8988T (cell line): ENCODE measurements at regions not wholly inside any gene's neighbourhood (a gene's known extent, or its start where the extent isn't known, plus 50 kb on each side); places are given as distances from the start of the nearest gene placed in this dataset.

Experiments used
- DNase-seq: peaks from one replicate; pipeline ENCODE4 v3.0.0; 2011

DNA sequence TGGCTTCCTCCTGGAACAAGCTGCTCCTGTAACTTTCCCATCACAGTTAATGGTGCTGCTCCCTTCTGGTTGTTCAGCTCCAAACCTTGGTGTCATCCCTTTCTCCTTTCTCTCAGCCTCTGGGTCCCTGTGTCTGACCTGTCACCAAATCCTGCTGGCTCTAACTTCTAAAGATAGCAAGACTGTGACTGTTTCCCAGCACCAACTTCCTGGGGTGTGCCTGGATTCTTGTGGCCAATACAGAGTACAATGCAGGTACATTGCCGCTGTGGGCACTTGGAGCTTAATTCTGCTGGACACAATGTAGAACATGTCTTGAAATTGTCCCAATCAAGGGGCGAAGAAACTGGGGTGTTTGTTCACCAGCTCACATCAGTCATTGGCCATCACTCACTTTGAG, 156.7 kb upstream of the CSF3R start:
- DNase-seq = no peak

DNA sequence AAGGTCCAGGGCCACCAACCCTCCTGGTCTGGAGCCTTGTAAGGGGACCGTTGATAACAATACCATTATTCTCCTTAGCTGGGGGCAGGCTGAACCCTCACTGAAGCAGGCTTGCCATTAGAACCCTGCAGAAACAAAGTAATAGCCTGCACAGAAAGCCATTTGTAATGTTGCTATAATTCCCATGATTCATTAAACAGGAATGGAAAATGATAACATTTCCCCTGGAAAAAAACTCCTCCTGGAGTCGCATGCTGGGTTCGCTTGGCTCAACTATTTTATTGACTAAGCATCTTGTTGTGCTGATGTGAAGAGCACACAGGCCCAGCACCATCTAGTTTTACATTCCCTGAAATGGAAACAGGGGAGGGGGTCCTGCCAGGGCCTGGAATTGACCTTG, 155.6 kb upstream of the CSF3R start:
- DNase-seq = no peak

DNA sequence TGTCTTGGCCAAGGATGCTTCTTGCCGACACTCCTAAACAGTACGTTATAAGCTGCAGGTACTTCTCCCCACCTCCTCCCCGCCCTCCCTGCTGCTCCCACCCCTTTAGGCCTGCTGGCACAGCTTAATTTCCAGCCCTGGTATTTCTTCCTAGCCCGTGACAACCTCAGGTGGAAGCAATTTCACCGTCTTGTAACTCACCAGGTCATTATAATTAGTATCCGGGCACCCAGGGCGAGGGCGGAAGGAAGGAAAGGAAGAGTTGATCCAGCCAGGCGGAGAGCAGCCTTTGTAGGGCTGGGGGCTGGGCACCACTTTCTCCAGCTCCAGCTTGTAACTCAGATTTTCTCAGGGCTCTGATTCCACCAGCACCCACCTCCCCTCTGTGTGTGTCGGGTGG, 153.5 kb upstream of the CSF3R start:
- no peak for DNase-seq

DNA sequence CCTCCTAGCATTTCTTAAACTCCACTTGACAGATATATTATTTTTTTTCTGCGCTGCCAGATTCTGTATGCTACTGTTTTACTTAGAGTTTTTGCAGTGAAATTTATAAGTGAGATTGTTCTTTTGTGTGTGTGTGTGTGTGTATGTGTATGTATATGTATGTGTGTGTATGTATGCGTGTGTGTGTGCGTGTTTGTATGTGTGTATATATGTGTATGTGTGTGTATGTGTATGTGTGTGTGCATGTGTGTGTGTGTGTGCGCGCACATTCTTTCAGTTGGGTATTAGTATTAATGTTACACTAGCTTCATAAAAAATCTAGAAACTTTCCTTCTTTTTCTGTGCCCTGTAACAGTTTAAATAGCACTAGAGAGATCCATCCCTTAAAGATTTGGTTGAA, 152.6 kb upstream of the CSF3R start:
- DNase-seq = no peak

DNA sequence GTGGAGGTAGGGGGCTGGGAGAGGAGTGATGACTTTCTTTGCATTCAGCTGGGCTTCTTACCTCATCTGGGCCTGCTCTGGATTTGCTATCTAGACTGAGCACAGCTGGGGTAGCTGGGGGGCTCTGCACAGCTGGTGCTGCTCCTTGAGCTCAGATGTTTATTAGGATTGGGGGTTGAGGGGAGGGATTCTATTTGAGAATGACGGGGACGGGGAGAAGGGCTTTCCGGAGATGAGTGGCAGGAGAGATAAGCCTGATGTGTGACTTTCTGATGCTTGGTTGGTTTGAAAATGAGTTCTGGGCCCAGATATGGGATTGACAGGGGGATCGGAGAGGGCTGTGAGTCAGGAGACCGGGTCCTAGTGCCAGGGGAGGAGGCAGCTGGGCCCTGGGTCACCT, 146.1 kb upstream of the CSF3R start:
- no peak for DNase-seq

DNA sequence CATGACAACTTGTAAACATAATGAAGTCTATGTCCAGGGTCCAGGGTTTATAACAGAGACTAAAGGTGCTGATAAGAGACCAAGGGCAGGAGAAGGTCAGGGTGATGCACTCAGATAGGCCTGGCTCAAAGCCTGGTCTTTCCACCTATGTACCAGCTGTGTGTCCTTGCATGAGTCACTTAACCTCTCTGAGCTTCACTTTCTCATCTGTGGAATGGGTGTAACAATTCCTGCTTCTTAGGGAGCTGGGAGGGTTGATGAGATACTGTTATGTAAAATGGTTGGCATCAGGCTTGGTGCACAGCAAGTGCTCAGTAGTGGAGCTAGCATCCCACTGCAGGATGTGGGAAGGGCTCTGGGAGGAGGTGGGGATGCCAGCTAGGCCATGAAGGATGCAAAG, 143.7 kb upstream of the CSF3R start:
- DNase-seq = no peak

DNA sequence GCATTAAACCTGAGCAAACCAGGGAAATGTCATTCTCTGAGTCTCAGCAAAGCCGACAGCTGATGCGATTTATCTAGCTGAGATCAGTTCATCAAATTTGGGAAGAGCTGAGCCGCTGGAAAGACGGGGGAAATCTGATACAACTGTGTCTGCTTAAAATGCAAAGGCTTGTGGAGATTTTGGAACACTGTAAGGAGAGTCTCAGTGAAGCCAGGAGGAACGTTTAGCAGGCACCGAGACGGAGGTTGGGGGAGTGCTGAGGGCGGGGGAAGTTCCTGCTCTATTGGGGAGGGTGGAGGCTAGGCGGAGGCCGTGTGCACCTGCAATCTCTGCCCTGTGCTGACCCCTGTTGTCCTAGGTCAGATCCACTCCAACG, 143.2 kb upstream of the CSF3R start:
- DNase-seq = no peak

DNA sequence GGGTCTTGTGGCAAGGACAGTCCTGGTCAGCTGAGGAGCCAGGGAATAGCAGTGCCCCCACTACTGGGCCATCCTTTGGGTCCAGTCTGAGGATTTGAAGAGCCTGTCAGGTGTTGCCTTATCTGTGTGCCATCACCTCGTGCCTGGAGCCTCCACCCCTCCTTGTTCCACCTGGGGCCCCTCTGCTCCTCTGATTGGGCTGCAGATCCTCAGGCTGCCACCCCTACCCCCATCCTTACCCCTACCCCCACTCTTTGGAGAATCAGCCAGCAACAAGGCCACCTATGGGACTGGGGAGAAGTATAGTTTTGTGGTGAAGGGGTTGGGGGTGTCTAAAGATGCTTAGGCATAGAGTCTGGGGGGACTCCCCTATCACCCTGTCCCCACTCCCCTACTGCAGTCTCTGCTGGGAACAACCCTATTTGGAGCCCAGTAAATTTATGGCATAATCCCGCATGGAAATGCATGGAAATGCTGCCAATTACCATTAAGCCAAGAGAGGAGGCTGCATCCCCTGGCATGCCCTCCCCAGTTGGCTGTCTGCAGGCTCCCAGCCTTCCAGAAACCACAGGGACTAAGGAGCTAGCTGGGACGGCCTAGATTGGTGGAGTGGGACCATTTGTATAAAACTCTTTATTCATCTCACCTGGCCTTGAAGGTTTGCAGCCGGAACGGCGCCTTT, 142.7 kb upstream of the CSF3R start:
- no peak for DNase-seq

DNA sequence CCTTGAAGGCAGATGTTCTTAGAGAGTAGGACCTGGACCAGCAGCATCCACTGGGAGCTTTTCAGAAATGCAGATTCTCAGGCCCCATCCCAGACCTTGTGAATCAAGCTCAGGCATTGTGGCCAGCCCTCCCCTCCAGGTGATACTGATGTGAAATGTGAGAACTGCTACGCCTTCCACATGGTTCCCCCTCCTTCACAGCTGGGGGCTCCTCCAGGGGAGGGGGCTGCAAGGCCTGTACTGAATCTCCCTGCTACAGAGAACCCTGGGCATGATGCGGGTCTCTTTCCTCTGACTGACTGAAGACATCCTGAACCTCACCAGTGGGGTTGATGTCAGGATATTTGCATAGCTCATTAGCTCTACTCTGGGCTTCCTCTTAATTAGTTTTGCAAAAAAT, 141.8 kb upstream of the CSF3R start:
- DNase-seq = no peak

DNA sequence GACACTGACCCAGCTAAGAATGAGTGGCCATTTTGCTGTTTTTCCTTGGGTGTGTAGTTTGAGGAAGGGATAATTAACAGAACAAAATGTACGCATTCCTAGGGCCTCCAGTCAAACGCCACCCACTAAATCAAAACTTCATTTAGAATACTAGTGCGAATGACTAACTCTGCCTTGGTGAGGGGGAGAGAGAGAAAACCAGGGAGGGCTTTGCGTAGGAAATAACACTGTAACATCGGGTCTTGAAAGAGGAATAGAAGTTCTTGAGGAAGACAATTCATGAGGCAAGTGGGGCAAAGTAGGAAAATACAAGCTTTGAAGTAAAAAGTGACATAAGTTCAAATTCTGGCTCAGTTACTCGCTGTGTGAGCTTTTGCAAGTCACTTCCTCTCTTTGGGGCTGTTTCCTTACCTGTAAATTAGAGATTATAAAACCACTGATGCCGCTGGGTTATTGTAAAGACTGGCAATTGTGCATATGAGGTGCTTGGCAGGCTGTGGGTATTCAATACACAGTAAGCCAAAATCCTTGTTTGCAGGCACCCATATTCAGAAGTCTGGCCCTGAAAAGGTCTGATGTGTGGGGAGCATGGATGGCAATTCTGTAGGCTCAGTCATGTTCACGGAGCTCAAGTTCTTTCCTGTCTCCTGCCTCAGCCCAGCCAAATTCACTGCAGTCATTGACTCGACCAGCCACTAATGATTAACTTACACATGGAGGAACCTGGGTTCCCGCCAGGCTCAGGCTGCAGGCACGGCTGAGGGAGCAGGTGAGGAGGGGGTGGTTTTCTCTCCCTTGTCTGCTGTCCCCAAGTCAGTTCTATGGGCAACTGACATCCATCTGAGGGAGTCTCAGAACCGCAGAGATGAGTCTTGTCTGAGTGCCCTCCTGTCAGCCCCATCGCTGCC, 140.3 kb upstream of the CSF3R start:
- DNase-seq = no peak

DNA sequence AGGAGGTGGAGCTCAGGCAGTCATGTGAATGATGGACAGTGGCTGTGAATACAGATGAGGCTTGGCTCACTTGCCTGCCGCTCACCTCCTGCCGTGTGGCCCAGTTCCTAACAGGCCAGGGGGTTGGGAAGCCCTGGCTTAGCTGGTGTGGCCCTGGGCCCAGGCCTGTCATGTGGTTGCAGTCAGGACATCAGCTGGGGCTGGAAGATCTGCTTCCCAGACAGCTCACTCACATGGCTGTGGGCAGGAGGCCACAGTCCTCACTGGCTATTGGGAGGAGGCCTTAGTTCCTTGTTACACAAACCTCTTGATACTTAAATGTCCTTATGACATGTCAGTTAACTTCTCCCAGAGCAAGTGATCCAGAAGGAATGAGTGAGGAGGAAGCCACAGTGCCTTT, 138.8 kb upstream of the CSF3R start:
- no peak for DNase-seq

DNA sequence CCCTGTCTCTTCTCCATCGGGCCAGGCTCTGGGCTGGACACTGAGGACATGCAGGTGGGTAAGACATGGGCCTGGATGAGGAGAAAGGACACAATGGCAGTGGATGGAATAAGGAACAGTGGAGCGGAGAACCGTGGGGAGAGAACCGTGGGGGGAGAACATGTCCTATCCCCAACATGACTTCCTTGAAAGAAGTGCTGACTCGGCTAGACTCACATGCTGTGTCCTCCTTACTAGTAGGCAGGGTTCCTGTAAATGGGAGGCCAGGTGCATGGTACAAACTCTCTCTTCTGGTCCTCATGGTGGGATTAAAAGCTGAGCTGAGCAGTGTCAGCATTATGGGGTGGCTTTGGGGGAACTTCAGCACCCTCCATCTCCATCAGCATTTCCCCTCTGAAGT, 137.4 kb upstream of the CSF3R start:
- no peak for DNase-seq

DNA sequence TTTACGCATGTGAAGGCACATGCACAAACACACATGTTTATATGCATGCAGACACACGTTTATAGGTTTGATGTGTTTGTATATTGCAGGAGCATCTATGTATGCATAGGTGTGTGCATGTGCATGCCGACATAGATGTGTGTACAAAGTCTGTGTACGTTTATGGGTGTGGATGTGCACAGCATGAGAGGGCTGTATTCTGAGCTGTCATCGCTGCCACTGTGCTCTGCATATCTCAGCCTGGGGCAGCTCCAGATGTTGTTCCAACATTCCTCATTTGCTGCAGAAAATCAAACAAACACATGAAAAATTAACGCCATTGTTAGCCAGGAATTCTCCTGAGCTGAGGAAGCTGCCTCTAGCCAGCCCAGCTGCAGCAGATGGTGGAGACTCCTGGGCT, 132.3 kb upstream of the CSF3R start:
- DNase-seq = no peak

DNA sequence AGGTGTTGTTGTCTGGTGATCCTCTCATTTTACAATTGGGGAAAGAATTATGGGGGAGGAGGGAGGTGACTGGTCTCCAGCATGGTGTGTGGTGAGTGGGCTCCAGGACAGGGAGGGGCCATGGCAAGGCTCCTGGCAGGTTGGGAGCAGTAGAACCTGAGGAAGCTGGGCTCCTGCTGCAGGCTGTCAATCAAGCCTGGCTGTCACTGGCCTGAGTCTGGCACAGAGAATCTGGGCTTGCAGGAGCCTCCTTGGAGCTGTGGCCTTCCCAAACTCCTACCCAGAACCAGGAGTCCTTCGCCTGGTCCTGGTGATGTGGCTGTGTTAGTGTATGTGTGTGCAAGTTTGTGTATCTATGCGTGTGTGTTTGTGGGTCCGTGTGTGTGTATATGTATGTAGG, 131.9 kb upstream of the CSF3R start:
- DNase-seq = no peak

DNA sequence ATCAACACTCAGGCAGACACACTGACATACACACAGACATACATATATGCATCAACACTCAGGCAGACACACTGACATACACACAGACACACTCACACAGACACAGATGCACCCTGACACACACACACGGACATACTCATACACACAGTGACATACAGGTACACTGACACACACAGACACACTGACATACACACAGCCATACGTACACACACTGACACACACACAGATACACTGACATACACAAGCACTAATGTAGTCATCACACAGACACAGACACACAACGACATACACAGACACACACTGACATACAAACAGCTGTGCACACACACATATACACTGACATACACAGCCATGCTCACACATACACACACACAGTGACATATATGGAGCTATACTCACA, 131.0 kb upstream of the CSF3R start:
- DNase-seq = no peak

DNA sequence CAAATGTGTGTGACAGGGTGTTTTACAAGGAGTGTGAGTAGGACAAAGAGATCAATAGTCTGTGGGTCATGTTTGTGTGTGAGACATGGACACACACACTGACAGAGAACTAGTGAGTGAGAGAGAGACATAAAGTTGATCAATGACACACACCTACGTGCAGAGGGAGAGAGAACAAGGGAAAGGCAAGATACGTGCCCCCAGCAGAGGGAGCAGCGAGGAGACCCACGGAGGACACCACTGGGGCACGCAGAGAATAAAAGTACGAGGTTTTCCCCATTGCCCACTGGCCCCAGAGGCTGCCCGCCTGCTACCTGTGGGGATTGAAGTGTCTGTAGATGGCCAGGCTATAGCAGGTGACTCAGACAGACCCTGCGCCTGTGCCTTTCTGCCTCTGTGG, 130.2 kb upstream of the CSF3R start:
- no peak for DNase-seq

DNA sequence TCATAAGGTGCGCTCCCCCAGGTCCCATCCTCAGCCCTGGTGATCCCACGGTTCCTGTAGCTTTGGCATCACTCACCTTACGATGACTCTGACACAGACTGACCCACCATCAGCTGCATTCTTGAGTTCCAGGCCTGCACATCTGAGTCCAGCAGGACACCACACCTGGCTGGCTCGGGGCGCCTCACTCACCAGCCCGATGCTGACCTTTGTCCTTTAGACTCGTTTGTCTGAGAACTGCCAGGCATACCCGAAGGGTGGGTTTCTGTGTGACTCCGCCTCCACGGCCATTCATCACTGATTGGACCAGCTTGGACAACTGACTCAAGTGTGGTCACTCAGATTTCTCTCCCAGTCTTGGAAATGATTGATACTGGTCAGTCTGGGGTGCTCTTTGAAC, 129.4 kb upstream of the CSF3R start:
- no peak for DNase-seq

DNA sequence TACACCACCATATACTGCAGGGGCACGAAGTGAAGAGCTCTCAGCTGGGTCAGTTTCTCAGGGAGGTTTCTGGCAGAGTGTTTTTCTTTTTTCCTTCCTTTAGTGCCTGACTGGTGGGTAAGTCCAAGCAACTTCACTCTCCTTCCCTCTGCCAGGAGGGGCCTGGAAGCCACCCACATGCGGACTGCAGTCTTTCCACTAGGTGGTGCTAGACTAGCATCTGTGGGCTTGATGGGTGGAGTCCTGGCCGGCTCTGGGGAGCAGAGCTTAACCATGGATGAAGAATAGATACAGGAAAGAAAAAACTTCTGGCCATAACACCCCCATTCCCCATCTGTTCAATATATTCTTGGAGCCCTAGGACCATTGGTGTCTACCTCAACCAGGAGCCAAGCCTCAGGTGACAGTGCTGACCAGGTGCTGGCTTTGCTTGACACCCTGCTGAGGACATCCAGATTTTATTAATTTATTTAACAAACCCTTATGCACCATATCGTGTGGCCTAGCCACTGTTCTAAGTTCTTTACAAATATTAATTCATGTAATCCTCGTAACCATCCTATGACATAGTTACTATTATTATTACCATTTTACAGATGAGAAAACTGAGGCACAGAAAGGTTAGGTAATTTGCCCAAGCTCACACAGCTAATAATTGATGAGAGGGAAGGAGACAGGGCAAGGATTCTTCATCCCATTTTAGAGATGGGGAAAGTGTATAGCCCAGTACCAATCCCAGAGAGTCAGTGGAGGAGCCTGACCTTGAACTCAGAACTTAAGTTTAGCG, 126.7 kb upstream of the CSF3R start:
- DNase-seq = peak; percentile 71

DNA sequence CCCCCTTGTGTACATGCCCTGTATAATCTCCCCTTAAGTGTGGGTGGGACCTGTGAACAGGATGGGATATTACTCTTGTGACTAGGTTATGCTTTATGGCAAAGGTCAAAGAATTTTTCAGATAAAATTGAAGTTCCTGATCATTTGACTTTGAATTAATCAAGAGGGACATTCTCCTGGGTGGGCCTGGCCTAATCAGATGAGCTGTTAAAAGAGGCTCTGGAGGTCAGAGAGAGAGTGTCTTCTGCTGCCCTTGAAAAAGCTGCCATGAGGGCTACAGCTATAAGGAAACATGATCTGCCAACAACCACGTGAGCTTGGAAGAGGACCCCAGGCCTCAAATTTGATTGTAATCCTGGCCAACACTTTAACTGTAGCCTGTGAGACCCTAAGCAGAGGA, 125.6 kb upstream of the CSF3R start:
- DNase-seq = no peak

DNA sequence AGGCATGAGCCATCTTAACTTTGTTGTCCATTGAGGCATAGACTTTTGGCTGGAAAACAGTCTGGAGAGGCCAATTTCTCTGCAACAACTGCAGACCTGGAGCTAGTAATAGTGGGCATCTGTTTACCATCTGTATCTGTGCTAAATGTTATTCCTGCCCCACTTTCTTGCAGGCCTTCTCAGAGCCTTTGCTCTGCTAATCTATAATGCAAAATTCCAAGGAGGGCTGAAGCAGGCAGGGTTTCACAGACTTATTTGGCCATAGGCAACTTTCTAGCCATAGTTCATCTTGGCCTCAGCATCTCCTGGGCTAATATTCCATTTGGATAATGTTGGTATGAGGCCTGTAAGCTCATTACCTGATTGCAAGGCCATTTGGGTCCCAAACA, 124.5 kb upstream of the CSF3R start:
- no peak for DNase-seq

DNA sequence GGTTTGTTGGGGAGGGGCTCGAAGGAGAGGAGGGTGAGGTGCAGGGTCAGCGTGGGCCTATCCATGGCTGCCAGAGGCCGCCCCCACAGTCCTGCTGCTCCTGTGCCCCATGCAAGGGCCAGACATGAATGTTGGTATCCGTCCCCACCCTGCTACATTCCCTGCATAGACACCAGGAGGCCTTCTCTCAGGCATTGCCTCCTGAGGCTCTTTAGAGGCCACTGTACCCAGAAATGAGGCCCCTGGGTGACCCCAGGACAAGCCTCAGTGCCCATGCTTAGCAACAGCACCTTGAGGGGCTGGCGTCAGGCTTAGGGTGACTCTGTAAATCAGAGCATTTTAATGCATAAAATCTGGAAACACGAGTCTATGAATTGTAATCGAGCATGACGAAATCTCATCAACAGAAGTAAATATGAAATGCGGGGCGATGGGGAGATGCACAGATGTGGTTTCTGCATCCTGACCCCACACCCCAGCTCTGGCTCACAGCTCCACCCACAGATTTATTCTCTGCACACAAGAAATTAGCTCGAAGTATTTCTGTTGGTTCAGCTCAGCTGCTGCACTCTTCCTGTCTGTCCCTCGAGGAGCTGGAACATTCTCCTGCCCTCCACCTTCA, 124.0 kb upstream of the CSF3R start:
- DNase-seq = no peak

DNA sequence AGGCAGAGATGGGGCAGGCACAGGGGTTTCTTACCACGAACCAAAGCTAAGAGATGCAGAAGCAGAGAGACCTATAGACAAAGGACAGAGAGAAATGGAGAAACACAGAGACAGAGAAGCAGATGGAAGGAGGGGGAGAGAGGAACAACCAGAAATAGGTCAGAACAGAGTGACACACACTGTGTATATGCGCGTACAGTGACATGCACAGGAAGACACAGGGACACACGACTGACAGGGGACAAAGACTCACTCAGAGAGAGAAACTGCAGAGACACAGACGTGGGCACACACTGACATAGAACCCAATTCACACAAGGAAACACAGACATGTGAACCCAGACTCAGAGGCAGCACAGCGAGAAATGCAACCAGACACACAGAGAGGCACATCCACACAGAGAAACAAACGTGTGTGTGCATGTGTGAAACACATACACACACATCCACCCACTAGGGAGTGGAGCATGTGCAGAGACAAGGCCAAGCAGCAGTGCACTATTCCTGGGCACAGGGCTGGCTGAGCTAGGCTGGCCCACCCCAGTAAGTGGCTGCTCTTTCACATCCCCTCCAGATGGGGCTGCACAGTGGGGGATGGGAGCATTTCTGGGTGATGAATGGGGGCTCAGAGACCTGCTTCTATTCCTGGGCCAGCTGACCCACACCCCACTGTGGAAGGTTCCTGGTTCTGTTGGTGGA, 123.4 kb upstream of the CSF3R start:
- DNase-seq = no peak

DNA sequence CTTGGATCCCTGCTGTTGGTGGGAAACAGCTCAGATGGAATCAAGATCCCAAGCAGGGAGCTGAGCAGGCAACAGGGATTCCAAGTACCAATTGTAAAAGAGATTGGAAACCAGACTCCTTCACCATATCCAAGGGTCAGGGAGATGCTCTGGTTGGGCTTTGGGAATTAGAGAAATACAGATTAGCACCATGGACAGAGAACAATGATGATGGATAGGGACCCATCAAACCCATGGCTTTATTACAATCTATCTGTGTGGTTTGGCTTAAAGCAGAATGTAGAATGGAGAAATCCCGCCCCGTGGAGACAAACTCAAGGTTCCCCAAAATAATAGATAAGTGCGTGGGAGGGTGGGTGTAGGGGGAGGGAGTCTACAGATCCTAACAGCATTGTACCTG, 120.7 kb upstream of the CSF3R start:
- DNase-seq = no peak
